GM23248 (cell line): ENCODE measurements at regions not wholly inside any gene's neighbourhood (a gene's known extent, or its start where the extent isn't known, plus 50 kb on each side); places are given as distances from the start of the nearest gene placed in this dataset.
A peak's percentile ranks its signal among the peaks of the same experiment; 100 is the strongest.

Source experiments
- DNase-seq: peaks from one replicate; pipeline ENCODE4 v3.0.0-alpha.2; 2015
- H2AFZ ChIP-seq: fragments of 200-600 bp; sonication (generic); 2 replicates; pipeline ENCODE4 v1.6.1; 2016; ENCODE audit warnings: antibody characterized with exemption
- H3F3A ChIP-seq: fragments of 200-600 bp; sonication (generic); 2 replicates; pipeline ENCODE4 v1.6.1; 2016; ENCODE audit warnings: mild to moderate bottlenecking, antibody characterized with exemption, mixed run types; ENCODE audit not compliant: insufficient read depth
- H3K27ac ChIP-seq: fragments of 200-600 bp; sonication (generic); 2 replicates; pipeline ENCODE4 v1.5.1; 2016; ENCODE audit warnings: mild to moderate bottlenecking
- H3K27me3 ChIP-seq: fragments of 200-600 bp; sonication (generic); replicated peaks from 2 replicates; pipeline ENCODE4 v1.6.1; 2016; ENCODE audit warnings: mild to moderate bottlenecking; ENCODE audit not compliant: insufficient read depth
- H3K36me3 ChIP-seq: fragments of 200-600 bp; sonication (generic); 2 replicates; pipeline ENCODE4 v1.6.1; 2016; ENCODE audit warnings: low read depth, mild to moderate bottlenecking
- H3K4me1 ChIP-seq: fragments of 200-600 bp; sonication (generic); 2 replicates; pipeline ENCODE4 v1.6.1; 2016; ENCODE audit warnings: mild to moderate bottlenecking; ENCODE audit not compliant: insufficient read depth
- H3K4me2 ChIP-seq: fragments of 200-600 bp; sonication (generic); one replicate; pipeline ENCODE4 v1.6.1; 2016; ENCODE audit warnings: mild to moderate bottlenecking; ENCODE audit not compliant: unreplicated experiment
- H3K4me3 ChIP-seq: fragments of 200-600 bp; sonication (generic); 2 replicates; pipeline ENCODE4 v1.5.1; 2016; ENCODE audit warnings: mild to moderate bottlenecking
- H3K79me2 ChIP-seq: fragments of 200-600 bp; sonication (generic); 2 replicates; pipeline ENCODE4 v1.6.1; 2016; ENCODE audit warnings: mild to moderate bottlenecking; ENCODE audit not compliant: insufficient read depth
- H3K9ac ChIP-seq: fragments of 200-600 bp; sonication (generic); 2 replicates; pipeline ENCODE4 v1.6.1; 2016; ENCODE audit warnings: mild to moderate bottlenecking
- H3K9me2 ChIP-seq: fragments of 200-600 bp; sonication (generic); 2 replicates; pipeline ENCODE4 v1.6.1; 2016; ENCODE audit warnings: mixed run types, mild to moderate bottlenecking, moderate library complexity; ENCODE audit not compliant: insufficient read depth
- H3K9me3 ChIP-seq: fragments of 200-600 bp; sonication (generic); one replicate; pipeline ENCODE4 v1.6.1; 2017; ENCODE audit warnings: low read depth
- H4K20me1 ChIP-seq: fragments of 200-600 bp; sonication (generic); 2 replicates; pipeline ENCODE4 v1.6.0; 2016; ENCODE audit not compliant: insufficient read depth
- EZH2 ChIP-seq: fragments of 200-600 bp; sonication (generic); IDR thresholded peaks from 2 replicates; pipeline ENCODE4 v1.6.1; 2018; ENCODE audit warnings: antibody characterized with exemption, mild to moderate bottlenecking; ENCODE audit not compliant: insufficient read depth, poor library complexity, severe bottlenecking
- EZH2phosphoT487 ChIP-seq: fragments of 200-600 bp; sonication (generic); IDR thresholded peaks from 2 replicates; pipeline ENCODE4 v1.6.1; 2018; ENCODE audit warnings: antibody characterized with exemption, moderate library complexity, mild to moderate bottlenecking, low read depth; ENCODE audit not compliant: insufficient read depth
- WGBS, 2 experiments: methylation state at CpG; one replicate each; pipeline ENCODE4 v1.1.6; 2015 to 2017; ENCODE audit warnings: low lambda C conversion rate in 2 of 2, low coverage in 1 of 2; ENCODE audit errors: missing lambda C conversion rate in 2 of 2; 5-methylcytosine and 5-hydroxymethylcytosine counted together
- in situ Hi-C: fragments of 300-500 bp; cut with MboI; formaldehyde crosslinking; loops from 2 replicates; pipeline ENCODE4 v1.15.0; 2020

GRCh38 chr12:116642683-116643082 lies 83.5 kb downstream of the MAP1LC3B2 start:
- no peaks in the 10 kb centered on the region for H3K36me3 ChIP-seq
- H3K9ac ChIP-seq = no peak overlapping the region
- H3K79me2 ChIP-seq = no peaks in the 10 kb centered on the region
- H3K4me1 ChIP-seq = no peaks in the 10 kb centered on the region
- no peak for DNase-seq
- in situ Hi-C loops = no loop called here
- no peak for TF ChIP-seq EZH2phosphoT487
- no peak for TF ChIP-seq EZH2
- H3K9me3 ChIP-seq = no peaks in the 10 kb centered on the region
- H4K20me1 ChIP-seq = no peaks in the 10 kb centered on the region
- H3K9me2 ChIP-seq = no peaks in the 10 kb centered on the region
- H3K27ac ChIP-seq = no peak overlapping the region
- H3K4me2 ChIP-seq = no peak overlapping the region
- H3K4me3 ChIP-seq = no peak overlapping the region
- peak overlapping the region; percentile 35; the same call in 1 of the 2 replicates for H2AFZ ChIP-seq
- peaks cover 7% of the 10 kb centered on the region; the same call in 1 of the 2 replicates for H3K27me3 ChIP-seq
- 85 to 89% methylated on average over 2 of the region's 2 CpGs for WGBS, 2 experiments
- no peaks in the 10 kb centered on the region for H3F3A ChIP-seq

DNA sequence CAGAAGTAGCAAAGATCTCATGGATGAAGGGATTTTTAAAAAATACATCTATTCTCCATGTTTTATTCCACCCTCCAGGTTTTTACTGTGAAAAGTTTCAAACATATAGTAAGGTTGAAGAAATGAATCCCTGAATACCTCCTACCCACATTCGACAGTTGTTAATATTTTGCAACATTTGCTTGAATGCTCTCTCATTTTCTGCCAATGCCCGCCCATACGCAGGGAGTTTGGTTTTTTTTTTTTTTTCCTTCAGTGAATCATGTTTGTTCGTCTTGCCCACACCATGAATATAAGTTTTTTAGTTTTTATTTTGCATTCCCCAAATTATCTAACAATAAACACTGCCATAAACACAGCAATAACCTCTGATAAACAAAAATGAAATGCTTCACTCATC lies 82.9 kb downstream of the MAP1LC3B2 start:
- Histone ChIP-seq H3K4me2 (no peak overlapping the region), H3K9ac (no peak overlapping the region), H2AFZ (peak overlapping the region; percentile 35; the same call in 1 of the 2 replicates), H3K4me1 (no peaks in the 10 kb centered on the region), H3K4me3 (no peak overlapping the region), H4K20me1 (no peaks in the 10 kb centered on the region), H3K9me2 (no peaks in the 10 kb centered on the region), H3F3A (no peaks in the 10 kb centered on the region), H3K79me2 (no peaks in the 10 kb centered on the region), H3K9me3 (no peaks in the 10 kb centered on the region), H3K27me3 (peaks cover 7% of the 10 kb centered on the region; the same call in 1 of the 2 replicates), H3K27ac (no peak overlapping the region), H3K36me3 (no peaks in the 10 kb centered on the region)
- 2 to 5% methylated on average over 4 of the region's 4 CpGs for WGBS, 2 experiments
- DNase-seq = peak; percentile 58
- in situ Hi-C loops = no loop called here
- no peak for TF ChIP-seq EZH2phosphoT487

- H3K9ac ChIP-seq = no peak overlapping the region
- no peak overlapping the region for H3K4me3 ChIP-seq
Observed at GRCh38 chr12:116640281-116640680, 81.1 kb downstream of the MAP1LC3B2 start.

DNA sequence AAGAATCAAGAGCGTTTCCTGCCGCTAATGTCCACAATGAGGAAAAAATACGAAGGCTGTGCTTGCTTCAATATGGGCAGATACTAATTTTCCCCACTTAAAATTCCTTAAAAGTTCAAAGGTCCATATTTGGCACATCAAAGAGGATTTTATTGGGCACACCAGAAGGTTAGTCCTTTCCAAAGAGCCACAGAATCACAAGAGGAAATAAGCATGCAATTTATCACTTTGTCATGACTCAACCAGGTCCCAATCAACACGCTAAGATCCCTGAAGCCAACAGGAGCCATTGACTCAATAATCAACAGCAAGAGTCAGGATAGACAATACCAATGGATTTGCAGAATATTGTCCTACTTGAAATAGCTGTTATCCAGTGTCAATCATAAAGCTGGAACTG lies 80.6 kb downstream of the MAP1LC3B2 start:
- in situ Hi-C loops = no loop called here
- H3K36me3 ChIP-seq = no peaks in the 10 kb centered on the region
- no peaks in the 10 kb centered on the region for H3K9me2 ChIP-seq

More at GRCh38 chr12:116640281-116640680, 81.1 kb downstream of the MAP1LC3B2 start:
- no peak for DNase-seq
- H3K79me2 ChIP-seq = no peaks in the 10 kb centered on the region
- H3K27ac ChIP-seq = no peak overlapping the region
- H3K36me3 ChIP-seq = no peaks in the 10 kb centered on the region
- no peaks in the 10 kb centered on the region for H3K9me3 ChIP-seq
- no peak for TF ChIP-seq EZH2
- no peak for TF ChIP-seq EZH2phosphoT487
- H3K4me2 ChIP-seq = no peak overlapping the region
- H2AFZ ChIP-seq = no peak overlapping the region
- H3K9me2 ChIP-seq = no peaks in the 10 kb centered on the region
- no peaks in the 10 kb centered on the region for H4K20me1 ChIP-seq
- in situ Hi-C loops = no loop called here
- WGBS, 2 experiments = 81 to 94% methylated on average over 1 of the region's 1 CpG
- H3K27me3 ChIP-seq = peaks cover 7% of the 10 kb centered on the region; the same call in 1 of the 2 replicates
- H3K4me1 ChIP-seq = no peaks in the 10 kb centered on the region
- H3F3A ChIP-seq = no peaks in the 10 kb centered on the region

DNA sequence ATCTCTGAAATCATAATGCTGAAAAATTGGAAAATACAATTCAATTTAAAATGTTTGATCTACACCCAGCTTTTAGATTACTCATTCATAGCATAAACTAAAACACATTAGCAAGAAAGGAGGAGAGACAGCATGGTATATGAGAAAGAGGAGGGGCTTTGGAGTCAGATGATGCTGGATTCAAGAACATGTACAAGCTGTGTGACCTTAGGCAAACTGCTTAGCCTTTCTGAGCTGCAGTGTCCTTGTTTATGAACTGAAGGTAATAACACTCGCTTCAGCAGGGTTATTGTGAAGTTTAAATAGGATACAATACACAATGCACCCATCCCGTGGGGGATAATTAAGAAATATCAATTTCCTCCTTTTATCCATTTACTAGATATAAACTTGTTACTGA lies 79.2 kb downstream of the MAP1LC3B2 start:
- peaks cover 7% of the 10 kb centered on the region; the same call in 1 of the 2 replicates for H3K27me3 ChIP-seq
- H3F3A ChIP-seq = no peaks in the 10 kb centered on the region
- no peaks in the 10 kb centered on the region for H3K9me2 ChIP-seq
- no peak overlapping the region for H2AFZ ChIP-seq
- H3K79me2 ChIP-seq = no peaks in the 10 kb centered on the region
- H3K27ac ChIP-seq = no peak overlapping the region
- H4K20me1 ChIP-seq = no peaks in the 10 kb centered on the region
- DNase-seq = no peak
- in situ Hi-C loops = no loop called here
- H3K4me3 ChIP-seq = no peak overlapping the region
- no peak overlapping the region for H3K4me2 ChIP-seq
- no peak for TF ChIP-seq EZH2
- TF ChIP-seq EZH2phosphoT487 = no peak
- no peaks in the 10 kb centered on the region for H3K4me1 ChIP-seq
- WGBS, 2 experiments = 57 to 69% methylated on average over 2 of the region's 2 CpGs
- H3K9me3 ChIP-seq = no peaks in the 10 kb centered on the region
- no peak overlapping the region for H3K9ac ChIP-seq
- H3K36me3 ChIP-seq = no peaks in the 10 kb centered on the region

More for the DNA sequence above, 80.6 kb downstream of the MAP1LC3B2 start:
- TF ChIP-seq EZH2 = no peak
- TF ChIP-seq EZH2phosphoT487 = no peak
- Histone ChIP-seq H3K9me3 (no peaks in the 10 kb centered on the region), H3K4me3 (no peak overlapping the region), H2AFZ (no peak overlapping the region), H3K4me1 (no peaks in the 10 kb centered on the region), H3K27ac (no peak overlapping the region), H3K9ac (no peak overlapping the region), H3F3A (no peaks in the 10 kb centered on the region), H3K4me2 (no peak overlapping the region), H4K20me1 (no peaks in the 10 kb centered on the region), H3K27me3 (peaks cover 7% of the 10 kb centered on the region; the same call in 1 of the 2 replicates), H3K79me2 (no peaks in the 10 kb centered on the region)
- DNase-seq = no peak
- WGBS, 2 experiments = 78 to 83% methylated on average over 4 of the region's 4 CpGs
